HG03139 (cell line): ENCODE measurements at regions not wholly inside any gene's neighbourhood (a gene's known extent, or its start where the extent isn't known, plus 50 kb on each side); places are given as distances from the start of the nearest gene placed in this dataset.
"Not testable (repeated sequence)": the region's sequence is repeated elsewhere in the genome, so short reads cannot be mapped to it uniquely, and the experiment has no call there.

ENCODE experiments used
- ATAC-seq: cut with Tn5 transposase; IDR thresholded peaks from one replicate; pipeline ENCODE4 v1.9.1; 2021; ENCODE audit not compliant: unreplicated experiment

- not testable (repeated sequence) for ATAC-seq
These were observed 84.9 kb upstream of the METTL9 start for GRCh38 chr16:21514474-21514840.

GRCh38 chr16:21516705-21517040 lies 82.7 kb upstream of the METTL9 start:
- ATAC-seq, result not testable (repeated sequence)

DNA sequence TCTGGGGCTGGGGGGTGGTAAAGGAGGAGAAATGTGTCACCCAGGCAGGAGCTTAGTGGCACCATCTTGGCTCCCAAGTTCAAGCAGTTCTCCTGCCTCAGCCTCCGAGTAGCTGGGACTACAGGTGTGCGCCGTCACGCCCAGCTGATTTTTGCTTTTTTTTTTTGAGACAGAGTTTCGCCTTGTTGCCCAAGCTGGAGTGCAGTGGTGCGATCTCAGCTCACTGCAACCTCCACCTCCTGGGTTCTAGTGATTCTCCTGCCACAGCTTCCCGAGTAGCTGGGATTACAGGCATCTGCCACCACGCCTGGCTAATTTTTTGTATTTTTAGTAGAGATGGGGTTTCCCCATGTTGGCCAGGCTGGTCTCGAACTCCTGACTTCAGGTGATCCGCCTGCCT lies 82.1 kb upstream of the METTL9 start:
- ATAC-seq, result not testable (repeated sequence)

DNA sequence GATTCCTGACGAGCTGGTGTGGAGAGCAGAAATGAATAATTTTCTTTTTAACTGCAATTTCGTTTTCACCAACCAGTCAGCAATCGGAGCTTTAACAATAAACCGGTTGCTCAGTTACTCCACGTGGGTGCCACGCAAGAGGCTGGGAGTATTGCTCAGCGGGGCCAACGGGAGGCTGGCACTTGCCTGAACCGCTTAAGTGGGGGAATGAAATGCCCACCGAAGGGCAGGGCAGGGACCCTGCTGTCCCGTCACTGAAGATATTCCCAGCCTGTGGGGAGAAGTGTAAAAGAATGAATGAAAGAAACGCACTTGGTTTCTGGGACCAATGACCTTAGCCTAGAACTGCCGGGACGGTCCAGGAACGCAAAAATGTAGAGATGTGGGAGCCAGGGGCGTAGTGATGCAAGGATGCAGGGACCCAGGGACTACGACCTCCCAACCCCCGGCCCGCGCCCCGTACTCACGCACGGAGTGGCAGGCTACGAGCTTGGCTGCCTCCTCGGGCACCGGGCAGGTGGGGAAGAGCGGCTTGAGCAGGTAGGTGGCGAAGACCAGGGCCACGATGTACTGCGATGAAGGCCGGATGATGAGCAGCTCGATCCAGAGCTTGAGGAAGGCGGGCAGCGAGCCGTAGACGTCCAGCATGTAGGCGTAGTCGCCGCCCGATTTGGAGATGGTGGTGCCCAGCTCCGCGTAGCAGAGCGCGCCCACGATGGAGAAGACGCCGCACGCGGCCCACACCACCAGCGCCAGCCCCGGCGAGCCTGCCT lies 79.8 kb upstream of the METTL9 start:
- ATAC-seq, result peak; percentile 3

DNA sequence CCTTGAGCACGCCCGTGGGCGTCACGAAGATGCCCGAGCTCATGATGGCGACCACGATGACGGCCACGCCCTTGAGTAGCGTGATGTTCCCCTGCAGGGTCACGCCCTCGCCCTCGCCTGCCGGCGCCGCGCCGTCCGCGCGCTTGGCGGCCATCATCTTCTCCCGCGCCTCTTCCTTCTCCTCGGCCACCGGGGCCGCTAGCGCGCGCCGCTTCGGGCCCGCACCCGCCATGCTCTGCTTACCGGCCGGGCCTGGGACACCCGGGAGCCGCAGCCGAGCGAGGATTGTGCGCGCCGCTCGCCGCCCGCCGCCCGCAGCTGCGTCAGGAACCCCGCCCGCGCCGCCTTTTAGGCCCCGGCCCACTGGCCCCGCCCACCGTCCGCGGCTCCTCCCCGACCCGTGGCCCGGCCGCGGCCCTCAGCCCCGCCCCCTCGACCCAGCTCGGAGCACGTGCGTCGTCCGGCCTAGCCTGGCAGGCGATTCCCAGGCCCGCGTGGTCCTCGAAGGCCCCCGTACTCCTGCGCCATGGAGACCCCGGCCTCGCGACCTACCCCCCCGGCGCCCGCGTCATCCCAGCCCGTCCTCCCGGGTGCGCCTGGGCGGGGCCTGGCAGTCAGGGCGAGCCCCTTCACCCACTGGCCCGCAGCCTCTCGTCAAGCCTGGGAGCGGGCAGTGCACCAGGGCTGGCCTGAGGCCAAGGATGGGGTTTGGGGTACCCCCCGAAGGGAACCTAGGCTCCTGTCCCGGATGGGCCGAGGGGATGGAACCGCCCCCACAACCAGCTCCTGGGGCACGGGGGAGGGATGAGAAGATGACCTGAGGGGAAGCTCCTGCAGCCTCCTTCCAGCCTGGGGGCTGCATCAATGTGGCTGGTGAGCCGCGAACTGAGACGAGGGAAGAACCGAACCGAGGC lies 79.0 kb upstream of the METTL9 start:
- peak; percentile 56 for ATAC-seq

GRCh38 chr16:21521048-21521389 lies 78.4 kb upstream of the METTL9 start:
- not testable (repeated sequence) for ATAC-seq

DNA sequence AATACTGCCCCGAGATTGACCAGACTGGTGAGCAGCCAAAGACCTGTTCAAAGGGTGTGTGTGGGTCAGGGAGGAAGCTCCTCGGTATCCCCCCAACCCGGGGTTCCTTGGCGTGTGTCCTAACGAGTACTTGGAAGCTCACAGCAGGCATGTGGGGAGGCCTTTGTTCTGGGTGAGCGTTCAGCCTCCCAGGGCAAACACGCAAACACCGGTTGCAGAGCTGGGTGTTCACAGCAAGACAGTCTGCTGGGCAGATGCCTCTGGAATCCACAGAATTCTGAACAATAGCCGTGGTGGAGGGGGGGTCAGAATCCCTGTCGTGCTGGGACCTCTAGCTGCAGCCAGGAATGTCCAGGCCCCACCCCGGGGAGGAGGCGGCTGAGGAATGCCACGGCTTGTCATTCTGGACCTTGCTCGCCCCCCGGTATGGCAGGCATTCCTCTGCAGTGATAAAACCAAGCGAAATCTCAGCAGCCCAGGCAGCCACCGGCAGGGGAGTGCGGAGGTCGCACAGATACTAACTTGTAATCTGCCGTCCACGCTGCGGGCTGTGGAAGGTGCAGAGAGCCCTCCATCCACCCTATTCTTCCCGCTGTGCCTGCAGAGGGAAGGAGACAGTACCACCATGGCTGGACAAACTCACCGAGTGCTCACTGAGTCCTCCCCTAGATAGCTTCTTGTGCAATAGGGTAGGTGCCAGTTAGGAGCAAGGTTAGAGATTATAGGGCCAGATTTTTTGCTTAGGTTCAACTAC lies 77.8 kb upstream of the METTL9 start:
- ATAC-seq, result not testable (repeated sequence)

GRCh38 chr16:21522846-21523245 lies 76.5 kb upstream of the METTL9 start:
- ATAC-seq, result not testable (repeated sequence)

DNA sequence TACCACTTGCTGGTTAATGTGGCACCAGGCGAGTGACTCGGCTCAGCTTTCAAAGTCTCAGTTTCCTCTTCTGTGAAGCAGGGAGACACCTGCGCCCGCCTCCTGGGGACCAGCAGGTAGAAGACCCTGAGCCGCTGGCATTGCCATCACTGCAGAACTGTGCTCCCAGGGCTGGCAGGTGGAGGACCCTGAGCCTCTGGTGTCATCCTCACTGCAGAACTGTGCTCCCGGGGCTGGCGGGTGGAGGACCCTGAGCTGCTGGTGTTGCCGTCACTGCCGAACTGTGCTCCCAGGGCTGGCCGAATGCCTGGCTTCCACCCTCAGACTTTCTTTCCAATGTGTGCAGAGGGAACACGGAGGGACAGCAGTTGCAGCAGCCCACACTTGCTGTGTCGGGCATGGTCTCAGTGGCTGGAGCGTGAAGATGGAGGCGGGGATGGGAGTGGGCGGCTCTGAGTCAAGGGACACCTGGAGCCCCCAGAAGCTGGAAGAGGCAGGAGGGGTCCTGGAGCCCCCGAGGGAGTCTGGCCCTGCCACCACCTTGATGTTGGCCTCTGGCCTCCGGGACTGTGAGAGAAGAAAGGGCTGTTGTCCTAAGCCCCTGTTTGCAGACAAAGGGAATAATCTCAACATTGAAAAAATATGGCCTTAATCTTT lies 75.8 kb upstream of the METTL9 start:
- no peak for ATAC-seq

- ATAC-seq, result no peak
These were observed 75.2 kb upstream of the METTL9 start for GRCh38 chr16:21524068-21524751.

DNA sequence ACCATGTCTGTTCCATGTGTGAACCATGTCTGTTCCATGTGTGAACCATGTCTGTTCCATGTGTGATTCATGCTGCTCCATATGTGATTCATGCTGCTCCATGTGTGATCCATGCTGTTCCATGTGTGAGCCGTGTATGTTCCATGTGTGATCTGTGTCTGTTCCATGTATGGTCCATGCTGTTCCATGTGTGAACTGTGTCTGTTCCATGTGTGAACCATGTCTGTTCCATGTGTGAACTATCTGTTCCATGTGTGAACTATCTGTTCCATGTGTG lies 74.7 kb upstream of the METTL9 start:
- not testable (repeated sequence) for ATAC-seq

- ATAC-seq, result not testable (repeated sequence)
These were observed 74.1 kb upstream of the METTL9 start for GRCh38 chr16:21525029-21525895.

GRCh38 chr16:21525956-21526922 lies 73.1 kb upstream of the METTL9 start:
- ATAC-seq, result not testable (repeated sequence)

- ATAC-seq, result no peak
These were observed 72.2 kb upstream of the METTL9 start for GRCh38 chr16:21526923-21527807.

GRCh38 chr16:21529060-21529658 lies 70.2 kb upstream of the METTL9 start:
- not testable (repeated sequence) for ATAC-seq

DNA sequence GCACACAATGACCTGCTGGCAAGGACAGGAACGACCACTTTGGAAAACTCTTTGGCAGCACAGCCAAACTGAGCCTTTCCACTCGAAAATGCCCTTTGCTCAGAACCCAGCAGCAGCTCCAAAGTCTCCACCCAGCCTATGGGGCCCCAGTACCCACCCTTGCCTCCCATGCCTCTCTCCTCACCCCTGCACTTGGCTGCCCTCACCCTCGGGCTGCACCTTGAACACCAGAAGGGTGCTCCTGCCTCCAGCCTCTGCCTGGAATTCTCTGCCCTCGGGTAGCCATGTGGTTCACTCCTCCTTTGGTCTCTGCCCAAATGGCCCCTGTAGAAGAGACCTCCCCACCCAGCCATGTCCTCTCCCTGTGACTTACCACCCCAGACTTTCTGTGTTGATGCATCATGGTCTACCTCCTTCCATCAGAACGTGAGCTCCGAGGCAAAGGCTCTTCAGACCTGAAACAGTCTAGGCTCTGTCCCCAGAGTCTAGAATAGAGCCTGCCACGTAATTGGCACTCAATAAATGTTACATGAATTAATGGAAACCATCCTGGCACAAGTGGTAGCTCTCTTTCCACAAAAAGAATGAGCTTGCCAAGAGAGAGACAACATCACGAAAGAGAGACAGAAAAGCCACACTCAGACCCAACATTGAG lies 68.5 kb upstream of the METTL9 start:
- ATAC-seq, result not testable (repeated sequence)

DNA sequence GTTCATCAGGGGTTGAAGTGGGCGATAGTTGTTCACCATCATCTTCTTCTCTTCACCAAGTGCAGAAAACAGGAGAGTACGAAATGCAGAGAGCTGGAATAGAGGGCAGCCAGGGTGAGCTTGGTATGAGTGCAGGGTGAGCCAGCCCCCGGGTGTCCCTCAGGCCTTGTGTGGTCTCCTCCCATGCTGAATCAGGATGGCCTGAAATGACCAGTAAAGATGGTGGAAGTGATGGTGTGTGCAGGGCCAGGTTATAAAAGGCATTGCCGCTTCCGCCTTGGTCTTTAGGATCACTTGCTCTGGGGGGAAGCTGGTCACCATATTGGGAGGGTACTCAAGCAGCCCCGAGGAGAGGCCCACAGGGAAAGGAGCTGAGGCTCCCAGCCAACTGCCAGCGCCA lies 66.4 kb upstream of the METTL9 start:
- not testable (repeated sequence) for ATAC-seq
